GM23248 (cell line): ENCODE measurements at regions not wholly inside any gene's neighbourhood (a gene's known extent, or its start where the extent isn't known, plus 50 kb on each side); places are given as distances from the start of the nearest gene placed in this dataset.

ENCODE experiments used
- EZH2 ChIP-seq: fragments of 200-600 bp; sonication (generic); IDR thresholded peaks from 2 replicates; pipeline ENCODE4 v1.6.1; 2018; ENCODE audit warnings: antibody characterized with exemption, mild to moderate bottlenecking; ENCODE audit not compliant: insufficient read depth, poor library complexity, severe bottlenecking
- EZH2phosphoT487 ChIP-seq: fragments of 200-600 bp; sonication (generic); IDR thresholded peaks from 2 replicates; pipeline ENCODE4 v1.6.1; 2018; ENCODE audit warnings: antibody characterized with exemption, moderate library complexity, mild to moderate bottlenecking, low read depth; ENCODE audit not compliant: insufficient read depth

DNA sequence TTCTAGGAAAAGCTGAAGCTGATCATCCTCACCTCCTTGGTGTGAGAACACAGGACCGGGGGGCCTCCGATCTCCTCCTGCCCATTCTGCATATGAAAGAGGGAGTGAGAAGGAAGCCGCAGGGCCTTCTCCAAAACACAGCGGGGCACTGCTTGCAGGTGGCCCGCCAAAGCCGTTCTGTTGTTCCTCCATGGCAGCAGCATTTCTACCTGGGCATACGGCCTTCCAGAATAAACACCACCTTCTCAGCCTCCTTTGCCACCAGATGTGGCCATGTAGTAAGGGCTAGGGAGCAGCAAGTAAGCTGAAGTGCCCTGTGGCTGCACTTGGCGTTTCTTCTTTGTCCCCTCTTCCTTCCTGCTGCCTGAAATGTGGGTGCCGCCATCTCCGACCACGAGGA is 214.9 kb downstream of the TOMM20 start:
- TF ChIP-seq EZH2 (no peak), EZH2phosphoT487 (no peak)
